ENCODE measurements at regions not wholly inside any gene's neighbourhood (a gene's known extent, or its start where the extent isn't known, plus 50 kb on each side); places are given as distances from the start of the nearest gene placed in this dataset.

DNA sequence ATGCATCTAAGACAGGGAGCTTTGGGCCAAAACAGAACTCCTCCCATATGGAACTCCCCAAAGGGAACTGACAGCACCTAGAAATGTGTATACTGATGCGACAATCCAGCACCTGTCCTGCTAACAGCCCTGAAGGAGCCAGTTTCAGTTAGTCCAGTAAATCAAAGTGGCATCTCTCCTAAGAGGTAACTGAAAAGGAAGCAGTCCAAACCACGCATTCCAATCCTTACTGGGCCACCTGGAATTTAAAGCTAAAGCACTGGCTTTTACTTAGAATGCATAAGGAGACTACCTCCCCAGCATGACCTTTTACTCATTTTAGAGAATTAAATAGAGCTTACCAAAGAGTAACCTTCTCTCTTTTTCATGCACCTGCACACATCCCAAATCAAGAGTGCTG is 586.8 kb upstream of the PITX2 start:
- H3K14ac ChIP-seq (ENCODE audit: insufficient read length), result no peak overlapping the region
- no peak overlapping the region for H2BK120ac ChIP-seq (replicated peaks; ENCODE audit: low read depth, low read length)
- no peaks in the 10 kb centered on the region for H3K79me1 ChIP-seq (ENCODE audit: low read depth, low read length)
- H3K4me3 ChIP-seq (ENCODE audit: extremely low read depth in 1 of 4, insufficient read depth in 2 of 4, low read depth in 3 of 4, low read length in 4 of 4), result no peak overlapping the region; a peak in 1 of 8 replicates
- H3K23ac ChIP-seq (ENCODE audit: insufficient read length), result no peak overlapping the region
- no peaks in the 10 kb centered on the region for H4K20me1 ChIP-seq (replicated peaks in 1 of 2; ENCODE audit: control insufficient read depth in 1 of 2, insufficient read depth in 2 of 2, low read length in 2 of 2)
- H3K4me2 ChIP-seq (ENCODE audit: insufficient read depth in 1 of 2, low read depth in 2 of 2, low read length in 2 of 2), result peak overlapping the region; percentile 32 to 56; a peak in 3 of 4 replicates
- no peak overlapping the region for H4K5ac ChIP-seq (ENCODE audit: insufficient read length, low read depth, low read length)
- no peaks in the 10 kb centered on the region for H3K36me3 ChIP-seq (ENCODE audit: control insufficient read depth in 2 of 4, insufficient read depth in 4 of 4, low read length in 3 of 4)
- H4K8ac ChIP-seq (ENCODE audit: extremely low read depth, insufficient read depth, low read length), result no peak overlapping the region
- H2AK5ac ChIP-seq (ENCODE audit: low read depth, low read length), result no peak overlapping the region
- H3K27ac ChIP-seq (ENCODE audit: low read depth, low read length), result no peak overlapping the region
- CTCF ChIA-PET (ENCODE audit: partially characterized antibody), result interaction anchor here (1.0 to 1.3 kb wide), 2 partner anchors 73 to 583 kb away, joined by 3 read pairs; no protein-coding TSS in a partner anchor
- peak in 1 of 2 experiments; percentile 5 for DNase-seq (ENCODE audit: low read depth in 1 of 2, low spot score in 2 of 2)
- H3K18ac ChIP-seq (ENCODE audit: extremely low read depth, low read length), result no peak overlapping the region; the same call in 1 of the 2 replicates
- no peak overlapping the region for H3K56ac ChIP-seq (replicated peaks; ENCODE audit: insufficient read length, low read depth, low read length)
- H2AFZ ChIP-seq (ENCODE audit: low read length), result no peak overlapping the region
- no peak for FAIRE-seq
- H2BK12ac ChIP-seq (ENCODE audit: low read depth, low read length), result peak overlapping the region; percentile 35; the same call in 1 of the 2 replicates
- H3K4me1 ChIP-seq (replicated peaks in 1 of 4; ENCODE audit: control insufficient read depth in 3 of 4, insufficient read depth in 4 of 4, low read length in 3 of 4), result peaks cover 2 to 13% (median 9%) of the 10 kb centered on the region in 4 experiments; a peak in 4 of 7 replicates
- TF ChIP-seq FOSL1 (IDR thresholded peaks at IDR 0.05; ENCODE audit: insufficient read depth, low read depth, low read length) (no peak), CBX8 (IDR thresholded peaks at IDR 0.05; ENCODE audit: borderline replicate concordance, low read depth, low read length) (no peak), ASH2L (IDR thresholded peaks at IDR 0.05; ENCODE audit: low read length) (no peak), TEAD4 (IDR thresholded peaks at IDR 0.05; ENCODE audit: low read depth, low read length) (peak; percentile 63; the same call in 1 of the 2 replicates)
- POLR2A ChIA-PET (ENCODE audit: partially characterized antibody), result no interaction called here
- H4K91ac ChIP-seq (replicated peaks; ENCODE audit: insufficient read length, low read length), result no peak overlapping the region
- no peak overlapping the region for H3K9ac ChIP-seq (replicated peaks in 1 of 4; ENCODE audit: extremely low read depth in 1 of 4, low read depth in 3 of 4, low read length in 3 of 4)
- H2BK20ac ChIP-seq (ENCODE audit: low read length), result no peak overlapping the region
- H2BK5ac ChIP-seq (ENCODE audit: low read depth, low read length), result peak overlapping the region; percentile 74; the same call in 1 of the 2 replicates
- no peaks in the 10 kb centered on the region for H3K27me3 ChIP-seq (replicated peaks in 1 of 4; ENCODE audit: control insufficient read depth in 3 of 4, extremely low read depth in 1 of 4, insufficient read depth in 3 of 4, low read length in 3 of 4)
- no peaks in the 10 kb centered on the region for H3K9me3 ChIP-seq (ENCODE audit: insufficient read depth in 2 of 2, low read depth in 1 of 2, low read length in 1 of 2)
- H3K4ac ChIP-seq (replicated peaks; ENCODE audit: insufficient read length, low read depth, low read length), result no peak overlapping the region
- WGBS, 2 experiments (ENCODE audit: extremely low coverage in 1 of 2, insufficient coverage in 1 of 2, insufficient read length in 1 of 2, insufficient replicate concordance in 2 of 2, low coverage in 1 of 2, low lambda C conversion rate in 2 of 2, missing lambda C conversion rate in 1 of 2), result 62% methylated on average over 2 of the region's 2 CpGs; no CpG with 5 or more reads in 1 of the 2 experiments
- no peaks in the 10 kb centered on the region for H3K23me2 ChIP-seq (ENCODE audit: low read depth, low read length)
- no peak overlapping the region for H2BK15ac ChIP-seq (ENCODE audit: low read length)
- no peaks in the 10 kb centered on the region for H3K79me2 ChIP-seq (ENCODE audit: control insufficient read depth in 1 of 2, insufficient read depth in 2 of 2, low read length in 2 of 2)
